Activated naive CD4-positive, alpha-beta T cell treated with anti-CD3 and anti-CD28 coated beads, Interleukin-2, amount 50 U/mL, for 72 hours (primary cell): ENCODE measurements at regions not wholly inside any gene's neighbourhood (a gene's known extent, or its start where the extent isn't known, plus 50 kb on each side); places are given as distances from the start of the nearest gene placed in this dataset.
"Not testable (repeated sequence)": the region's sequence is repeated elsewhere in the genome, so short reads cannot be mapped to it uniquely, and the experiment has no call there.

ENCODE experiments used
- ATAC-seq, 2 donors: fragments of 150-1000 bp; cut with Tn5 transposase; 2 replicates each; pipeline ENCODE4 v1.10.0; 2021; ENCODE audit warnings: mild to moderate bottlenecking in 2 of 2, moderate library complexity in 2 of 2
- DNase-seq, 2 donors: peaks; one replicate each; pipeline ENCODE4 v3.0.0; 2021 to 2022; ENCODE audit warnings: low spot score in 2 of 2
- H3K27ac Mint-ChIP-seq, 2 donors: one replicate each; pipeline ENCODE4 v1.8.0; 2022; ENCODE audit warnings: mild to moderate bottlenecking in 2 of 2, mixed read lengths in 2 of 2
- H3K36me3 Mint-ChIP-seq, 2 donors: one replicate each; pipeline ENCODE4 v1.8.0; 2022; ENCODE audit warnings: mixed read lengths in 2 of 2
- H3K9me3 Mint-ChIP-seq, 2 donors: one replicate each; pipeline ENCODE4 v1.8.0; 2022; ENCODE audit warnings: mixed read lengths in 2 of 2

- no peak for DNase-seq
- H3K27ac Mint-ChIP-seq: no peak overlapping the region
- no peaks in the 10 kb centered on the region for H3K36me3 Mint-ChIP-seq
- no peak for ATAC-seq
- no peaks in the 10 kb centered on the region for H3K9me3 Mint-ChIP-seq
These were observed 89.4 kb upstream of the SIRPA start for GRCh38 chr20:1805816-1806215.

- Mint-ChIP-seq H3K9me3 (no peaks in the 10 kb centered on the region), H3K27ac (no peak overlapping the region), H3K36me3 (no peaks in the 10 kb centered on the region)
- DNase-seq (no peak), ATAC-seq (no peak)
These were observed 90.0 kb upstream of the SIRPA start for GRCh38 chr20:1805161-1805581.

- no peaks in the 10 kb centered on the region for H3K9me3 Mint-ChIP-seq
- no peak for ATAC-seq
- DNase-seq: no peak
- no peaks in the 10 kb centered on the region for H3K36me3 Mint-ChIP-seq
- no peak overlapping the region for H3K27ac Mint-ChIP-seq
These were observed 90.7 kb upstream of the SIRPA start for GRCh38 chr20:1804554-1804956.

- Mint-ChIP-seq H3K27ac (no peak overlapping the region), H3K9me3 (no peaks in the 10 kb centered on the region), H3K36me3 (no peaks in the 10 kb centered on the region)
- DNase-seq (no peak), ATAC-seq (peak in 1 of 2 donors; percentile 11)
These were observed 91.2 kb upstream of the SIRPA start for GRCh38 chr20:1803932-1804501.

GRCh38 chr20:1803061-1803931 is 91.9 kb upstream of the SIRPA start:
- no peak overlapping the region for H3K27ac Mint-ChIP-seq
- DNase-seq (peak in 1 of 2 donors; percentile 28), ATAC-seq (peak in 1 of 2 donors; percentile 55)
- H3K36me3 Mint-ChIP-seq: no peaks in the 10 kb centered on the region
- H3K9me3 Mint-ChIP-seq: no peaks in the 10 kb centered on the region

GRCh38 chr20:1802385-1803060 is 92.7 kb upstream of the SIRPA start:
- ATAC-seq: peak; percentile 36 to 77
- H3K36me3 Mint-ChIP-seq: no peaks in the 10 kb centered on the region
- H3K27ac Mint-ChIP-seq: no peak overlapping the region
- H3K9me3 Mint-ChIP-seq: no peaks in the 10 kb centered on the region
- peak in 1 of 2 donors; percentile 54 for DNase-seq

- DNase-seq: no peak
- Mint-ChIP-seq H3K9me3 (no peaks in the 10 kb centered on the region), H3K27ac (no peak overlapping the region), H3K36me3 (no peaks in the 10 kb centered on the region)
- ATAC-seq: no peak
These were observed 93.3 kb upstream of the SIRPA start for GRCh38 chr20:1801929-1802306.

GRCh38 chr20:1801225-1801928 is 93.8 kb upstream of the SIRPA start:
- no peak overlapping the region for H3K27ac Mint-ChIP-seq
- DNase-seq: no peak
- no peaks in the 10 kb centered on the region for H3K9me3 Mint-ChIP-seq
- no peaks in the 10 kb centered on the region for H3K36me3 Mint-ChIP-seq
- no peak for ATAC-seq

- Mint-ChIP-seq H3K27ac (no peak overlapping the region), H3K36me3 (no peaks in the 10 kb centered on the region), H3K9me3 (no peaks in the 10 kb centered on the region)
- no peak for ATAC-seq
- DNase-seq: no peak
These were observed 94.4 kb upstream of the SIRPA start for GRCh38 chr20:1800777-1801176.

- no peak for DNase-seq
- H3K36me3 Mint-ChIP-seq: no peaks in the 10 kb centered on the region
- no peak overlapping the region for H3K27ac Mint-ChIP-seq
- H3K9me3 Mint-ChIP-seq: no peaks in the 10 kb centered on the region
- ATAC-seq: no peak
These were observed 95.0 kb upstream of the SIRPA start for GRCh38 chr20:1800180-1800579.

- not testable (repeated sequence) for H3K36me3 Mint-ChIP-seq, H3K9me3 Mint-ChIP-seq, ATAC-seq, DNase-seq, H3K27ac Mint-ChIP-seq
These were observed 95.5 kb upstream of the SIRPA start for GRCh38 chr20:1799746-1800145.

GRCh38 chr20:1798982-1799381 is 96.2 kb upstream of the SIRPA start:
- Mint-ChIP-seq H3K9me3 (no peaks in the 10 kb centered on the region), H3K36me3 (no peaks in the 10 kb centered on the region), H3K27ac (no peak overlapping the region)
- no peak for DNase-seq
- ATAC-seq: no peak

GRCh38 chr20:1793821-1794220 is 101.4 kb upstream of the SIRPA start:
- Mint-ChIP-seq H3K27ac (no peak overlapping the region), H3K36me3 (no peaks in the 10 kb centered on the region), H3K9me3 (no peaks in the 10 kb centered on the region)
- no peak for ATAC-seq
- DNase-seq: no peak

GRCh38 chr20:1792274-1792673 is 102.9 kb upstream of the SIRPA start:
- no peak overlapping the region for H3K27ac Mint-ChIP-seq
- no peak for ATAC-seq

GRCh38 chr20:1790386-1790785 is 104.8 kb upstream of the SIRPA start:
- ATAC-seq (no peak), DNase-seq (no peak)
- Mint-ChIP-seq H3K9me3 (no peaks in the 10 kb centered on the region), H3K27ac (no peak overlapping the region), H3K36me3 (no peaks in the 10 kb centered on the region)

More at GRCh38 chr20:1792274-1792673, 102.9 kb upstream of the SIRPA start:
- Mint-ChIP-seq H3K9me3 (no peaks in the 10 kb centered on the region), H3K36me3 (no peaks in the 10 kb centered on the region)
- DNase-seq: no peak

- no peaks in the 10 kb centered on the region for H3K9me3 Mint-ChIP-seq
These were observed 107.2 kb upstream of the SIRPA start for GRCh38 chr20:1788044-1788443.

GRCh38 chr20:1786486-1786885 is 108.7 kb upstream of the SIRPA start:
- no peak for DNase-seq
- Mint-ChIP-seq H3K9me3 (no peaks in the 10 kb centered on the region), H3K36me3 (no peaks in the 10 kb centered on the region), H3K27ac (peak overlapping the region in 1 of 2 donors; percentile 44)
- no peak for ATAC-seq

More at GRCh38 chr20:1788044-1788443, 107.2 kb upstream of the SIRPA start:
- DNase-seq (no peak), ATAC-seq (no peak)
- Mint-ChIP-seq H3K36me3 (no peaks in the 10 kb centered on the region), H3K27ac (no peak overlapping the region)
